Right cardiac atrium (tissue), 5 donors: ENCODE measurements at regions not wholly inside any gene's neighbourhood (a gene's known extent, or its start where the extent isn't known, plus 50 kb on each side); places are given as distances from the start of the nearest gene placed in this dataset.

ENCODE experiments used
- ATAC-seq, 2 donors: fragments of 200-7000 bp; cut with Tn5 transposase; one replicate each; pipeline versions ENCODE4 v1.8.0 to v1.9.1; 2020; ENCODE audit warnings: moderate library complexity in 2 of 2, mild to moderate bottlenecking in 1 of 2
- DNase-seq, 3 donors: peaks; one replicate each; pipeline ENCODE4 v3.0.0-alpha.2; 2020
- H3K27ac ChIP-seq: one replicate; pipeline ENCODE4 v1.5.1; 2013; ENCODE audit warnings: mild to moderate bottlenecking, low read length, control low read depth, moderate library complexity
- H3K27me3 ChIP-seq: one replicate; pipeline ENCODE4 v1.6.1; 2013; ENCODE audit not compliant: control insufficient read depth, insufficient read depth
- H3K4me1 ChIP-seq: one replicate; pipeline ENCODE4 v1.6.1; 2013; ENCODE audit warnings: low read length; ENCODE audit not compliant: control insufficient read depth, insufficient read depth
- H3K4me3 ChIP-seq: one replicate; pipeline ENCODE4 v1.5.1; 2013; ENCODE audit warnings: low read length, control low read depth
- H3K9me3 ChIP-seq: one replicate; pipeline ENCODE4 v1.6.1; 2013; ENCODE audit warnings: low read length; ENCODE audit not compliant: control insufficient read depth
- WGBS: extraction: QIAGEN DNeasy Blood & Tissue Kit; methylation state at CpG from one replicate; pipeline ENCODE4 v1.1.7; 2013; 5-methylcytosine and 5-hydroxymethylcytosine counted together
- intact Hi-C, 4 donors: fragments of 100-400 bp; cut with DNase I; formaldehyde crosslinking; loops; one replicate each; pipeline versions ENCODE4 v1.11.0 to v1.14.0; 2022 to 2023
- donor health status: healthy with polysubstance abuse.
- donor health status: DM: no; HTN: yes; CAD: no.
- donor health status: DM: no; HTN: no; CAD: no.
- donor health status: DM: no; HTN: yes; CAD: no; lungs with severe emphysema.
- donor health status: DM: yes; HTN: yes; CAD: no.

- H3K27me3 ChIP-seq, result no peaks in the 10 kb centered on the region
- H3K4me1 ChIP-seq, result no peaks in the 10 kb centered on the region
- H3K4me3 ChIP-seq, result no peak overlapping the region
- no peak for ATAC-seq
- no peak overlapping the region for H3K27ac ChIP-seq
- no peaks in the 10 kb centered on the region for H3K9me3 ChIP-seq
- DNase-seq, result no peak
- 78% methylated on average over 9 of the region's 9 CpGs for WGBS
- intact Hi-C loops, result no loop called here
Measured at GRCh38 chr12:14187966-14188365, 177.5 kb upstream of the ATF7IP start.

GRCh38 chr12:14188744-14189143, 176.7 kb upstream of the ATF7IP start:
- Histone ChIP-seq H3K27me3 (no peaks in the 10 kb centered on the region), H3K27ac (no peak overlapping the region), H3K4me1 (no peaks in the 10 kb centered on the region), H3K4me3 (no peak overlapping the region), H3K9me3 (no peaks in the 10 kb centered on the region)
- DNase-seq, result no peak
- WGBS, result 26% methylated on average over 2 of the region's 2 CpGs
- ATAC-seq, result no peak
- intact Hi-C loops, result no loop called here

GRCh38 chr12:14190694-14191093, 174.8 kb upstream of the ATF7IP start:
- Histone ChIP-seq H3K9me3 (no peaks in the 10 kb centered on the region), H3K27ac (no peak overlapping the region), H3K4me3 (no peak overlapping the region), H3K4me1 (no peaks in the 10 kb centered on the region), H3K27me3 (no peaks in the 10 kb centered on the region)
- DNase-seq (no peak), ATAC-seq (no peak)
- intact Hi-C loops, result no loop called here
- 71% methylated on average over 1 of the region's 1 CpG for WGBS

- Histone ChIP-seq H3K27ac (no peak overlapping the region), H3K27me3 (no peaks in the 10 kb centered on the region), H3K4me3 (no peak overlapping the region), H3K4me1 (no peaks in the 10 kb centered on the region), H3K9me3 (no peaks in the 10 kb centered on the region)
- 88% methylated on average over 4 of the region's 4 CpGs for WGBS
- intact Hi-C loops, result no loop called here
- DNase-seq (no peak), ATAC-seq (no peak)
Measured at GRCh38 chr12:14191612-14192011, 173.9 kb upstream of the ATF7IP start.

GRCh38 chr12:14193639-14194038, 171.8 kb upstream of the ATF7IP start:
- 57% methylated on average over 10 of the region's 10 CpGs for WGBS
- no peak for DNase-seq
- Histone ChIP-seq H3K4me3 (no peak overlapping the region), H3K9me3 (no peaks in the 10 kb centered on the region), H3K27ac (no peak overlapping the region), H3K4me1 (no peaks in the 10 kb centered on the region), H3K27me3 (no peaks in the 10 kb centered on the region)
- ATAC-seq, result no peak
- intact Hi-C loops, result no loop called here

- Histone ChIP-seq H3K4me3 (no peak overlapping the region), H3K4me1 (no peaks in the 10 kb centered on the region), H3K27me3 (no peaks in the 10 kb centered on the region), H3K27ac (no peak overlapping the region), H3K9me3 (no peaks in the 10 kb centered on the region)
- intact Hi-C loops, result no loop called here
- DNase-seq, result no peak
- WGBS, result 81% methylated on average over 11 of the region's 11 CpGs
- ATAC-seq, result no peak
Measured at GRCh38 chr12:14194572-14194971, 170.9 kb upstream of the ATF7IP start.

GRCh38 chr12:14199455-14200198, 165.9 kb upstream of the ATF7IP start:
- no peak for DNase-seq
- ATAC-seq, result no peak
- 67% methylated on average over 4 of the region's 4 CpGs for WGBS
- H3K27ac ChIP-seq, result no peak overlapping the region
- H3K9me3 ChIP-seq, result no peaks in the 10 kb centered on the region
- intact Hi-C loops, result no loop called here
- no peaks in the 10 kb centered on the region for H3K27me3 ChIP-seq
- no peak overlapping the region for H3K4me3 ChIP-seq
- H3K4me1 ChIP-seq, result no peaks in the 10 kb centered on the region

- no peaks in the 10 kb centered on the region for H3K27me3 ChIP-seq
- ATAC-seq (no peak), DNase-seq (no peak)
- no peak overlapping the region for H3K27ac ChIP-seq
- 94% methylated on average over 2 of the region's 2 CpGs for WGBS
- intact Hi-C loops, result no loop called here
- H3K4me1 ChIP-seq, result no peaks in the 10 kb centered on the region
- H3K4me3 ChIP-seq, result no peak overlapping the region
- no peaks in the 10 kb centered on the region for H3K9me3 ChIP-seq
Measured at GRCh38 chr12:14200598-14200997, 164.9 kb upstream of the ATF7IP start.

- DNase-seq (no peak), ATAC-seq (no peak)
- H3K4me3 ChIP-seq, result no peak overlapping the region
- 86% methylated on average over 1 of the region's 1 CpG for WGBS
- H3K27ac ChIP-seq, result no peak overlapping the region
- H3K4me1 ChIP-seq, result no peaks in the 10 kb centered on the region
- intact Hi-C loops, result no loop called here
- no peaks in the 10 kb centered on the region for H3K9me3 ChIP-seq
- H3K27me3 ChIP-seq, result no peaks in the 10 kb centered on the region
Measured at GRCh38 chr12:14201291-14201690, 164.2 kb upstream of the ATF7IP start.

GRCh38 chr12:14207905-14208551, 157.5 kb upstream of the ATF7IP start:
- peaks cover 2% of the 10 kb centered on the region for H3K4me1 ChIP-seq
- H3K4me3 ChIP-seq, result no peak overlapping the region
- no peak overlapping the region for H3K27ac ChIP-seq
- WGBS, result 52% methylated on average over 4 of the region's 4 CpGs
- no peaks in the 10 kb centered on the region for H3K27me3 ChIP-seq
- DNase-seq (no peak), ATAC-seq (peak in 1 of 2 donors; percentile 14)
- no peaks in the 10 kb centered on the region for H3K9me3 ChIP-seq
- intact Hi-C loops, result no loop called here

- H3K27ac ChIP-seq, result no peak overlapping the region
- no peak for DNase-seq
- H3K9me3 ChIP-seq, result no peaks in the 10 kb centered on the region
- no peak overlapping the region for H3K4me3 ChIP-seq
- H3K4me1 ChIP-seq, result peaks cover 3% of the 10 kb centered on the region
- no peaks in the 10 kb centered on the region for H3K27me3 ChIP-seq
- intact Hi-C loops, result no loop called here
- peak in 1 of 2 donors; percentile 33 for ATAC-seq
- WGBS, result 44% methylated on average over 3 of the region's 3 CpGs
Measured at GRCh38 chr12:14211947-14212387, 153.5 kb upstream of the ATF7IP start.
